ENCODE measurements at regions not wholly inside any gene's neighbourhood (a gene's known extent, or its start where the extent isn't known, plus 50 kb on each side); places are given as distances from the start of the nearest gene placed in this dataset.

DNA sequence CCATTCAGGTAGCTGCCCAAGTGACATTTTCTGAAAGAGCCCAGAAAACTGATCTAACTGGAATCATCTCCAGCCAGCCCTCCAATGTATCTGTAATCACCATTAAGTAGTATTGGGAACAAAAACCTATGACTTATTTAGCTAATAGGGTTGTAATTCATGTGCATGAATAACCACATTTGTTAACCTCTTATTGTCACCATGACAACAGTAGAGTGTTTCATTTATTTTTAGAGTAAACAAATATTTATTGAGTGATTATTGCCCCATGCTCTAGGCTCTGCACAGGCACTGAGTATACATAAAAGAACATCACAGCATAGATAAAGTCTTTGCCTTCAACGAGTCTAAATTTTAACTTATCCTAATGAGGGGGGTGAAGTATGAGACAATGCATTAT lies 265.4 kb upstream of the UBE2E3 start:
- Mint-ChIP-seq H3K9me3 (peaks cover 0 to 5% of the 10 kb centered on the region in 2 donors), H3K4me3 (no peak overlapping the region), H3K36me3 (no peaks in the 10 kb centered on the region), H3K4me1 (no peaks in the 10 kb centered on the region), H3K27ac (no peak overlapping the region), H3K27me3 (ENCODE audit: low read depth in 2 of 2) (no peaks in the 10 kb centered on the region)
- intact Hi-C loops (cut with micrococcal nuclease) = no loop called here
- Histone ChIP-seq H3K9me3 (ENCODE audit: control insufficient read depth, insufficient read depth, low read length) (no peaks in the 10 kb centered on the region), H3K36me3 (ENCODE audit: control insufficient read depth, insufficient read depth, low read length) (no peaks in the 10 kb centered on the region), H3K4me1 (ENCODE audit: control insufficient read depth, insufficient read depth, low read length) (no peaks in the 10 kb centered on the region), H3K27me3 (ENCODE audit: control insufficient read depth, insufficient read depth, low read length) (no peaks in the 10 kb centered on the region), H3K4me3 (ENCODE audit: low read length) (no peak overlapping the region), H3K27ac (ENCODE audit: low read length) (no peak overlapping the region)
- DNase-seq = no peak
- WGBS (ENCODE audit: insufficient coverage) = no CpG with 5 or more reads among the region's 1 CpG
- ATAC-seq = no peak
- no peak for TF ChIP-seq CTCF (IDR thresholded peaks at IDR 0.05)

DNA sequence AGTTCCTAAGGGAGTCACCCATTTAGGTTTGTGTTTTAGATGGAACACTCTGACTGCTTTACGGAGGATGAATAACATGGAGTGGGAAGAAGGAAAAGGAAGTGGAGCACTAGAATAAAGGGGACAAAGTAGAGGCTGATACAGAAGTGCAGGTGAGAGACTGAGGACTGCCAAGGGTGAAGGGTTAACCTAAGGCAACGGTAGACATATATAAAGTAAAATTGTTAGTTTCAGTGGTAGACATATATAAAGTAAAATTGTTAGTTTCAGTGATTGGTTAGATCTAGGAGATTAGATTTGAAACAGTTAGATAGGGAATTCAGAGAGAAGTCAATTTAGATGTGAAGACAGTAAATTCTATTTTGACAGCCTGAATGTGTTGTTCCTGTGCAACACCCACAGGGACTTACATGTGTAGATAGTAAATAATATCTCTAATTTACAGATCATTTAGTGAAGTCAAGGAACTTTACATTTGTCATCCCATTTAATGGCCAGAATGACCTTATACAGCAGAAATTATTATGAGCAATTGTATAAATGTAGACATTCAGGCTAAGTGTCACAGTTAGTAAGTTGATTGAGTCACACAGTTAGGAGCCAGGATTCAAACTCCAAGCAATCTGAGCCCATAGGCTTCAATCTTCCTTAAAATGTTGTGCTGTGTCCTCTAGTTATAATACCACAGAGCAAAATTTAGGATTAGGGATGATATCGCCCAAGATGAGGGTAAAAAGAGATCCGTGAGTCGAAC lies 270.8 kb upstream of the UBE2E3 start:
- H3K4me3 Mint-ChIP-seq = no peak overlapping the region
- Histone ChIP-seq H3K4me1 (ENCODE audit: control insufficient read depth, insufficient read depth, low read length) (no peaks in the 10 kb centered on the region), H3K27me3 (ENCODE audit: control insufficient read depth, insufficient read depth, low read length) (no peaks in the 10 kb centered on the region), H3K27ac (ENCODE audit: low read length) (no peak overlapping the region), H3K36me3 (ENCODE audit: control insufficient read depth, insufficient read depth, low read length) (no peaks in the 10 kb centered on the region), H3K9me3 (ENCODE audit: control insufficient read depth, insufficient read depth, low read length) (no peaks in the 10 kb centered on the region), H3K4me3 (ENCODE audit: low read length) (no peak overlapping the region)
- H3K9me3 Mint-ChIP-seq = peaks cover 0 to 3% of the 10 kb centered on the region in 2 donors
- H3K27ac Mint-ChIP-seq = no peak overlapping the region
- no peaks in the 10 kb centered on the region for H3K4me1 Mint-ChIP-seq
- WGBS (ENCODE audit: insufficient coverage) = 96% methylated on average over 5 of the region's 5 CpGs
- ATAC-seq (no peak), DNase-seq (no peak)
- H3K36me3 Mint-ChIP-seq = no peaks in the 10 kb centered on the region
- intact Hi-C loops (cut with micrococcal nuclease) = loop anchor here (10.0 kb wide), 1 partner anchor 85 kb away; no protein-coding TSS in a partner anchor
- no peaks in the 10 kb centered on the region for H3K27me3 Mint-ChIP-seq (ENCODE audit: low read depth in 2 of 2)
- TF ChIP-seq CTCF (IDR thresholded peaks at IDR 0.05) = no peak

GRCh38 chr2:180707884-180708205 lies 272.6 kb upstream of the UBE2E3 start:
- Mint-ChIP-seq H3K27me3 (ENCODE audit: low read depth in 2 of 2) (no peaks in the 10 kb centered on the region), H3K4me1 (no peaks in the 10 kb centered on the region)

More at GRCh38 chr2:180707884-180708205, 272.6 kb upstream of the UBE2E3 start:
- peaks cover 0 to 2% of the 10 kb centered on the region in 2 donors for H3K9me3 Mint-ChIP-seq
- H3K27ac Mint-ChIP-seq = no peak overlapping the region
- no peak overlapping the region for H3K4me3 ChIP-seq (ENCODE audit: low read length)
- no peak for TF ChIP-seq CTCF (IDR thresholded peaks at IDR 0.05)
- no peaks in the 10 kb centered on the region for H3K27me3 ChIP-seq (ENCODE audit: control insufficient read depth, insufficient read depth, low read length)
- intact Hi-C loops (cut with micrococcal nuclease) = loop anchor here (10.0 kb wide), 1 partner anchor 87 kb away; no protein-coding TSS in a partner anchor
- no peaks in the 10 kb centered on the region for H3K4me1 ChIP-seq (ENCODE audit: control insufficient read depth, insufficient read depth, low read length)
- ATAC-seq = no peak
- no peaks in the 10 kb centered on the region for H3K36me3 ChIP-seq (ENCODE audit: control insufficient read depth, insufficient read depth, low read length)
- no peak overlapping the region for H3K27ac ChIP-seq (ENCODE audit: low read length)
- no peaks in the 10 kb centered on the region for H3K9me3 ChIP-seq (ENCODE audit: control insufficient read depth, insufficient read depth, low read length)
- no peak for DNase-seq
- H3K4me3 Mint-ChIP-seq = no peak overlapping the region
- no peaks in the 10 kb centered on the region for H3K36me3 Mint-ChIP-seq

All from natural killer cell (primary cell).